OCI-LY1 (cell line): ENCODE measurements at regions not wholly inside any gene's neighbourhood (a gene's known extent, or its start where the extent isn't known, plus 50 kb on each side); places are given as distances from the start of the nearest gene placed in this dataset.

ENCODE experiments used
- H2AFZ ChIP-seq: fragments of 200-600 bp; sonication (generic), shearing (Covaris generic); 2 replicates; pipeline ENCODE4 v1.6.0; 2014; ENCODE audit warnings: antibody characterized with exemption, mild to moderate bottlenecking, low read length
- H3F3A ChIP-seq: fragments of 200-600 bp; sonication (generic), shearing (Covaris generic); 2 replicates; pipeline ENCODE4 v1.6.0; 2014; ENCODE audit warnings: mild to moderate bottlenecking, antibody characterized with exemption, low read length, moderate library complexity; ENCODE audit not compliant: insufficient read depth
- H3K27ac ChIP-seq: fragments of 200-600 bp; sonication (generic); 2 replicates; pipeline ENCODE4 v1.5.1; 2014; ENCODE audit warnings: low read length, mixed run types, mild to moderate bottlenecking, low read depth; ENCODE audit not compliant: poor library complexity, severe bottlenecking
- H3K27me3 ChIP-seq: fragments of 200-600 bp; sonication (generic); 2 replicates; pipeline ENCODE4 v1.6.0; 2014; ENCODE audit warnings: antibody characterized with exemption, mild to moderate bottlenecking, low read length, moderate library complexity; ENCODE audit not compliant: insufficient read depth
- H3K36me3 ChIP-seq: fragments of 200-600 bp; sonication (generic); 2 replicates; pipeline ENCODE4 v1.6.1; 2014; ENCODE audit warnings: mild to moderate bottlenecking, antibody characterized with exemption, low read length, moderate library complexity, mixed read lengths; ENCODE audit not compliant: insufficient read depth
- H3K4me1 ChIP-seq: fragments of 200-600 bp; sonication (generic); 2 replicates; pipeline ENCODE4 v1.5.1; 2014; ENCODE audit warnings: mild to moderate bottlenecking, low read length, moderate library complexity; ENCODE audit not compliant: insufficient read depth, severe bottlenecking
- H3K4me2 ChIP-seq: fragments of 200-600 bp; sonication (generic), shearing (Covaris generic); 2 replicates; pipeline ENCODE4 v1.6.1; 2014; ENCODE audit warnings: low read length
- H3K4me3 ChIP-seq: fragments of 200-600 bp; sonication (generic); 2 replicates; pipeline ENCODE4 v1.5.1; 2014; ENCODE audit warnings: low read length, low read depth, mild to moderate bottlenecking, mixed read lengths; ENCODE audit not compliant: poor library complexity, severe bottlenecking
- H3K79me2 ChIP-seq: fragments of 200-600 bp; shearing (Covaris generic); 2 replicates; pipeline ENCODE4 v1.6.1; 2016; ENCODE audit warnings: mixed run types, low read length, mixed read lengths; ENCODE audit not compliant: insufficient read depth
- H3K9ac ChIP-seq: fragments of 200-600 bp; sonication (generic), shearing (Covaris generic); 2 replicates; pipeline ENCODE4 v1.6.1; 2014; ENCODE audit warnings: mild to moderate bottlenecking, low read length, mixed read lengths
- H3K9me2 ChIP-seq: fragments of 200-600 bp; sonication (generic), shearing (Covaris generic); 2 replicates; pipeline ENCODE4 v1.6.1; 2014; ENCODE audit warnings: low read depth, mild to moderate bottlenecking, low read length, mixed read lengths
- H3K9me3 ChIP-seq: fragments of 200-600 bp; shearing (Covaris generic); 2 replicates; pipeline ENCODE4 v1.6.1; 2014; ENCODE audit warnings: low read length, mixed read lengths
- H4K20me1 ChIP-seq: fragments of 200-600 bp; sonication (generic), shearing (Covaris generic); 2 replicates; pipeline ENCODE4 v1.6.0; 2016; ENCODE audit warnings: mild to moderate bottlenecking, low read length; ENCODE audit not compliant: insufficient read depth
- CTCF ChIP-seq: fragments of 200-600 bp; sonication (generic), shearing (Covaris generic); IDR thresholded peaks from 2 replicates; pipeline ENCODE4 v1.5.1; 2017; ENCODE audit warnings: mild to moderate bottlenecking, antibody characterized with exemption, low read length, moderate library complexity, mixed read lengths
- EZH2 ChIP-seq: fragments of 200-600 bp; sonication (generic), shearing (Covaris generic); IDR thresholded peaks from 2 replicates; pipeline ENCODE4 v1.8.0; 2017; ENCODE audit warnings: borderline replicate concordance, mixed run types, mild to moderate bottlenecking, antibody characterized with exemption, low read length, moderate library complexity, mixed read lengths

DNA sequence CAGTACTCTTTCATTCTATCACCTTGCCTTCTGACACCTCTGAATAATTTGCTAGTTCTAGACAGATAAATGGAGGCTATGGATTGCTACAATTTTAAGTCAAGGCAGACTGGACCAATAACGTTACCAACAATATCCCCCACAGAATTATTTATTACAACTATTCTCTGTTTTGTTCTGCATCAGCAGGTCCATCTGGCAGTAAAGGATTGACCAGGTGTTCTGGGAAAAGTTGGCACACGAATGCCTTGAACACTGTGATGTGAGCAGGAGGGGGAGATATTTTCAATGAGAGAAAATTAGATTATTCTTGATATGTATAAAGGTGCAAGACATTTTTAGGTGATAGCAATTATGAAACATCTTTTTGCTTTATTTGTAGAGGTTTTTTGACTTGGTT, 718.8 kb upstream of the TMPRSS15 start:
- Histone ChIP-seq H3K36me3 (no peaks in the 10 kb centered on the region), H3K27me3 (no peaks in the 10 kb centered on the region), H3K4me3 (no peak overlapping the region), H3K9me3 (no peaks in the 10 kb centered on the region), H3K79me2 (no peaks in the 10 kb centered on the region), H3K4me1 (no peaks in the 10 kb centered on the region), H3F3A (no peaks in the 10 kb centered on the region), H3K9me2 (no peaks in the 10 kb centered on the region), H3K9ac (no peak overlapping the region), H2AFZ (no peak overlapping the region), H3K27ac (no peak overlapping the region), H4K20me1 (no peaks in the 10 kb centered on the region), H3K4me2 (no peak overlapping the region)
- TF ChIP-seq EZH2 (no peak), CTCF (no peak)

DNA sequence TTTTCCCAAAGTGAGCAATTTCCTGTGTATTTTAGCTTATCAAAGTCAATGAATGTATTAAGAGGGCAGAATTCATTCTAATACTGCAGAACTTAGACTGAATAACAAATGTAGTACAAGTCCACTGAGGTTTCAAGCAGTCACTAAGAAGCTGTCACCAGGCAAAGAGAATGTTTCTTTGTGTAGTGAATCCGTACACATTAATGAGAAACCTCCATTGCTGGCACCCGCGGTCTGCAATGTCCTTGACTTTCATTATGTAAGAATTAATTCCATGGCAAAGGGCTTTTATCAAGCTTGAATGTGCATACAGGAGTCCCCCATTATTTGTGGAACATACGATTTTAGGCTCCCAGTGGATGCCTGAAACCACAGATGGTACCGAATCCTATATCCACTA, 719.5 kb upstream of the TMPRSS15 start:
- H3K9me3 ChIP-seq = no peaks in the 10 kb centered on the region
- H3K36me3 ChIP-seq = no peaks in the 10 kb centered on the region
- H3K9ac ChIP-seq = no peak overlapping the region
- H3F3A ChIP-seq = no peaks in the 10 kb centered on the region
- H4K20me1 ChIP-seq = no peaks in the 10 kb centered on the region
- H3K4me3 ChIP-seq = no peak overlapping the region
- H3K79me2 ChIP-seq = no peaks in the 10 kb centered on the region
- H3K27ac ChIP-seq = no peak overlapping the region
- H3K4me1 ChIP-seq = no peaks in the 10 kb centered on the region
- H2AFZ ChIP-seq = no peak overlapping the region
- no peaks in the 10 kb centered on the region for H3K9me2 ChIP-seq
- no peak overlapping the region for H3K4me2 ChIP-seq
- TF ChIP-seq EZH2 = no peak
- no peak for TF ChIP-seq CTCF
- no peaks in the 10 kb centered on the region for H3K27me3 ChIP-seq

DNA sequence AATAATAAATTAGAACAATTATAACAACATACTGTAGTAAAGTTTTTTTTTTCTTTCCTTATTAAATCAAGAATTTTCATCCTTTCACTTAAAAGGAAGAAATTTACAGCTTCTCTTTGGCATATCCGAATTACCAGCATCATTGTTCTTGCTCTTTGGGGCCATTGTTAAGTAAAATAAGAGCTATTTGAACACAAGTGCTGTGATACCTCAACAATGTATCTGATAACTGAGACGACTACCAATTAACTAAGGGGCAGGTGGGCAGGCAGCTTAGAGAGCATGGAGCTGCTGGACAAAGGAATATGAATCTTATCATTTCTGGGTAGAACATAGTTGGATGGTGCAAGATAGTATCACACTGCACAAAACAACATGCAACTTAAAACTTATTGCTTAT, 719.9 kb upstream of the TMPRSS15 start:
- H3K9ac ChIP-seq = no peak overlapping the region
- H3K9me2 ChIP-seq = no peaks in the 10 kb centered on the region
- no peaks in the 10 kb centered on the region for H3K4me1 ChIP-seq
- H3K4me3 ChIP-seq = no peak overlapping the region
- no peaks in the 10 kb centered on the region for H3K79me2 ChIP-seq
- no peak overlapping the region for H3K4me2 ChIP-seq
- TF ChIP-seq EZH2 = no peak
- TF ChIP-seq CTCF = no peak
- H3K36me3 ChIP-seq = no peaks in the 10 kb centered on the region
- no peak overlapping the region for H3K27ac ChIP-seq
- no peak overlapping the region for H2AFZ ChIP-seq
- no peaks in the 10 kb centered on the region for H3F3A ChIP-seq
- H3K9me3 ChIP-seq = no peaks in the 10 kb centered on the region
- no peaks in the 10 kb centered on the region for H3K27me3 ChIP-seq
- no peaks in the 10 kb centered on the region for H4K20me1 ChIP-seq
